ENCODE measurements at regions not wholly inside any gene's neighbourhood (a gene's known extent, or its start where the extent isn't known, plus 50 kb on each side); places are given as distances from the start of the nearest gene placed in this dataset.
A peak's percentile ranks its signal among the peaks of the same experiment; 100 is the strongest.

- H2AFZ ChIP-seq (ENCODE audit: low read length) = no peak overlapping the region
- no peaks in the 10 kb centered on the region for H3K36me3 ChIP-seq (ENCODE audit: control insufficient read depth, insufficient read depth, low read length)
- peak in 1 of 2 donors; percentile 56 for DNase-seq (ENCODE audit: low read depth in 2 of 2)
- TF ChIP-seq EZH2 (IDR thresholded peaks at IDR 0.05; ENCODE audit: low read length, missing control alignments) = no peak
- H3K79me2 ChIP-seq (ENCODE audit: control insufficient read depth, insufficient read depth, low read length) = no peaks in the 10 kb centered on the region
- no peak overlapping the region for H3K4me3 ChIP-seq (replicated peaks in 1 of 4; ENCODE audit: control extremely low read depth in 1 of 4, insufficient read depth in 1 of 4, low read depth in 3 of 4, low read length in 4 of 4)
- no peaks in the 10 kb centered on the region for H3K9me3 ChIP-seq (ENCODE audit: control insufficient read depth, insufficient read depth, low read depth, low read length)
- H3K4me2 ChIP-seq (ENCODE audit: extremely low read depth, insufficient read depth, low read length) = peak overlapping the region; percentile 2
- no peak overlapping the region for H3K27ac ChIP-seq (ENCODE audit: insufficient read depth, low read length)
- no peaks in the 10 kb centered on the region for H4K20me1 ChIP-seq (ENCODE audit: control insufficient read depth, extremely low read depth, insufficient read depth, low read length)
- no peaks in the 10 kb centered on the region for H3K27me3 ChIP-seq (ENCODE audit: control insufficient read depth, insufficient read depth, low read length)
- no peak overlapping the region for H3K9ac ChIP-seq (ENCODE audit: insufficient read depth, low read length)
- peaks cover 13% of the 10 kb centered on the region for H3K4me1 ChIP-seq (ENCODE audit: control insufficient read depth, extremely low read depth, insufficient read depth, low read length)
Observed at GRCh38 chr2:172228177-172228808, 125.6 kb upstream of the DLX2 start.

GRCh38 chr2:172229125-172229524, 126.4 kb upstream of the DLX2 start:
- Histone ChIP-seq H3K27me3 (ENCODE audit: control insufficient read depth, insufficient read depth, low read length) (no peaks in the 10 kb centered on the region), H4K20me1 (ENCODE audit: control insufficient read depth, extremely low read depth, insufficient read depth, low read length) (no peaks in the 10 kb centered on the region), H3K9ac (ENCODE audit: insufficient read depth, low read length) (no peak overlapping the region), H3K79me2 (ENCODE audit: control insufficient read depth, insufficient read depth, low read length) (no peaks in the 10 kb centered on the region), H3K36me3 (ENCODE audit: control insufficient read depth, insufficient read depth, low read length) (no peaks in the 10 kb centered on the region), H3K4me1 (ENCODE audit: control insufficient read depth, extremely low read depth, insufficient read depth, low read length) (peaks cover 13% of the 10 kb centered on the region), H3K4me3 (replicated peaks in 1 of 4; ENCODE audit: control extremely low read depth in 1 of 4, insufficient read depth in 1 of 4, low read depth in 3 of 4, low read length in 4 of 4) (no peak overlapping the region), H3K27ac (ENCODE audit: insufficient read depth, low read length) (no peak overlapping the region), H3K4me2 (ENCODE audit: extremely low read depth, insufficient read depth, low read length) (no peak overlapping the region), H3K9me3 (ENCODE audit: control insufficient read depth, insufficient read depth, low read depth, low read length) (no peaks in the 10 kb centered on the region), H2AFZ (ENCODE audit: low read length) (no peak overlapping the region)
- TF ChIP-seq EZH2 (IDR thresholded peaks at IDR 0.05; ENCODE audit: low read length, missing control alignments) (no peak), CTCF (conservative IDR thresholded peaks at IDR 0.05 in 1 of 2, IDR thresholded peaks at IDR 0.05 in 1 of 2; ENCODE audit: low read depth in 1 of 2, low read length in 2 of 2) (no peak)
- DNase-seq (ENCODE audit: low read depth in 2 of 2) = no peak

GRCh38 chr2:172230332-172230888, 127.7 kb upstream of the DLX2 start:
- DNase-seq (ENCODE audit: low read depth in 2 of 2) = no peak
- H3K9me3 ChIP-seq (ENCODE audit: control insufficient read depth, insufficient read depth, low read depth, low read length) = no peaks in the 10 kb centered on the region
- no peaks in the 10 kb centered on the region for H3K27me3 ChIP-seq (ENCODE audit: control insufficient read depth, insufficient read depth, low read length)
- H4K20me1 ChIP-seq (ENCODE audit: control insufficient read depth, extremely low read depth, insufficient read depth, low read length) = no peaks in the 10 kb centered on the region
- no peak overlapping the region for H3K27ac ChIP-seq (ENCODE audit: insufficient read depth, low read length)
- H2AFZ ChIP-seq (ENCODE audit: low read length) = no peak overlapping the region
- no peaks in the 10 kb centered on the region for H3K36me3 ChIP-seq (ENCODE audit: control insufficient read depth, insufficient read depth, low read length)
- H3K9ac ChIP-seq (ENCODE audit: insufficient read depth, low read length) = no peak overlapping the region
- no peaks in the 10 kb centered on the region for H3K79me2 ChIP-seq (ENCODE audit: control insufficient read depth, insufficient read depth, low read length)
- TF ChIP-seq EZH2 (IDR thresholded peaks at IDR 0.05; ENCODE audit: low read length, missing control alignments) (no peak), CTCF (conservative IDR thresholded peaks at IDR 0.05 in 1 of 2, IDR thresholded peaks at IDR 0.05 in 1 of 2; ENCODE audit: low read depth in 1 of 2, low read length in 2 of 2) (no peak)
- no peak overlapping the region for H3K4me3 ChIP-seq (replicated peaks in 1 of 4; ENCODE audit: control extremely low read depth in 1 of 4, insufficient read depth in 1 of 4, low read depth in 3 of 4, low read length in 4 of 4)
- peaks cover 16% of the 10 kb centered on the region for H3K4me1 ChIP-seq (ENCODE audit: control insufficient read depth, extremely low read depth, insufficient read depth, low read length)
- H3K4me2 ChIP-seq (ENCODE audit: extremely low read depth, insufficient read depth, low read length) = no peak overlapping the region
